ENCODE measurements at regions not wholly inside any gene's neighbourhood (a gene's known extent, or its start where the extent isn't known, plus 50 kb on each side); places are given as distances from the start of the nearest gene placed in this dataset.

- TF ChIP-seq, protein P1, sequence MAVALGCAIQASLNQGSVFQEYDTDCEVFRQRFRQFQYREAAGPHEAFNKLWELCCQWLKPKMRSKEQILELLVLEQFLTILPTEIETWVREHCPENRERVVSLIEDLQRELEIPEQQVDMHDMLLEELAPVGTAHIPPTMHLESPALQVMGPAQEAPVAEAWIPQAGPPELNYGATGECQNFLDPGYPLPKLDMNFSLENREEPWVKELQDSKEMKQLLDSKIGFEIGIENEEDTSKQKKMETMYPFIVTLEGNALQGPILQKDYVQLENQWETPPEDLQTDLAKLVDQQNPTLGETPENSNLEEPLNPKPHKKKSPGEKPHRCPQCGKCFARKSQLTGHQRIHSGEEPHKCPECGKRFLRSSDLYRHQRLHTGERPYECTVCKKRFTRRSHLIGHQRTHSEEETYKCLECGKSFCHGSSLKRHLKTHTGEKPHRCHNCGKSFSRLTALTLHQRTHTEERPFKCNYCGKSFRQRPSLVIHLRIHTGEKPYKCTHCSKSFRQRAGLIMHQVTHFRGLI (tag by site-specific recombination; IDR thresholded peaks at IDR 0.05): no peak
- TF ChIP-seq ZNF560 (tag by site-specific recombination; IDR thresholded peaks at IDR 0.05; ENCODE audit: borderline replicate concordance): no peak
- TF ChIP-seq ZNF677 (tag by site-specific recombination; IDR thresholded peaks at IDR 0.05): no peak
- TF ChIP-seq KLF7 (tag by site-specific recombination; IDR thresholded peaks at IDR 0.05; ENCODE audit: borderline replicate concordance): no peak
- no peak for TF ChIP-seq GLIS2 (tag by site-specific recombination; IDR thresholded peaks at IDR 0.05)
- TF ChIP-seq ZNF248 (tag by site-specific recombination; IDR thresholded peaks at IDR 0.05): no peak
These were observed 73.1 kb upstream of the PLCB4 start (continued) for GRCh38 chr20:8995761-8996160.

DNA sequence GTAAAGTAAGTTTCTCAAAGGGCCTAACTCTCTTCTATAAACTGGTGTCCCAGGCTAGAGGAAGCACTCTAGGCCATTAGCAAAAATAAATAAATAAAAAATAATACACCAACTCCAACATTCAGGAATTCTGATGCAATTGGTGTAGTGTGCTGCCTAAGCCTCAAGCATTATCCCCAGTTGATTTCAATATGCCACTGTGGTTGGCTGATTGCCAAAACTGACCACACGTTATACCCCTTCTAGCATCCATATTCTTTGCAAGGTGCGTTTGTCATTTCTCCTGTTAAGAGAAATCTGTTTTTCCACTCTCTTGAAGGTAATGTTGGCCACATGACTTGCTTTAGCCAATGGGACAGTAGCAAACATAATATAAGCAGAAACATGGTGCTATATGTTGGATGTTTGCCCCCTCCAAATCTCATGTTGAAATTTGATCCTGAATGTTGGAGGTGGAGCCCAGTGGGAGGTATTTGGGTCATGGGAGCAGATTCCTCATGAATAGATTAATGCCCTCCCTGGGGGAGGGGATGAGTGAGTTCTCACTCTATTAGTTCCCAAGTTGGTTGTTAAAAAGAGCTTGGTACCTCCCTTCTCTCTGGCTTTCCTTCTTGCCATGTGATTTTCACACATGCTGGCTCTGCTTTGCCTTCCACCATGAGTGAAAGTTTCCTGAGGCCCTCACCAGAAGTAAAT, 71.9 kb upstream of the PLCB4 start:
- ChIA-PET POLR2A (no interaction called here), CTCF (interaction anchor here (1.1 kb wide), 1 partner anchor 10 kb away, joined by 4 read pairs; no protein-coding TSS in a partner anchor)
- Histone ChIP-seq H3K36me3 (ENCODE audit: control insufficient read depth in 2 of 2, insufficient read depth in 1 of 2, low read length in 2 of 2) (no peaks in the 10 kb centered on the region), H3K4me3 (ENCODE audit: low read depth, low read length) (no peak overlapping the region), H3K9me3 (ENCODE audit: control insufficient read depth, insufficient read depth, low read depth, low read length) (no peaks in the 10 kb centered on the region), H3K4me1 (ENCODE audit: control insufficient read depth, insufficient read depth, low read length) (no peaks in the 10 kb centered on the region), H3K27ac (ENCODE audit: extremely low read depth, low read depth, low read length) (no peak overlapping the region)
- TF ChIP-seq ZSCAN23 (tag by site-specific recombination; IDR thresholded peaks at IDR 0.05) (no peak), GLIS1 (tag by site-specific recombination; IDR thresholded peaks at IDR 0.05) (peak; percentile 21; the same call in 1 of the 2 replicates)

DNA sequence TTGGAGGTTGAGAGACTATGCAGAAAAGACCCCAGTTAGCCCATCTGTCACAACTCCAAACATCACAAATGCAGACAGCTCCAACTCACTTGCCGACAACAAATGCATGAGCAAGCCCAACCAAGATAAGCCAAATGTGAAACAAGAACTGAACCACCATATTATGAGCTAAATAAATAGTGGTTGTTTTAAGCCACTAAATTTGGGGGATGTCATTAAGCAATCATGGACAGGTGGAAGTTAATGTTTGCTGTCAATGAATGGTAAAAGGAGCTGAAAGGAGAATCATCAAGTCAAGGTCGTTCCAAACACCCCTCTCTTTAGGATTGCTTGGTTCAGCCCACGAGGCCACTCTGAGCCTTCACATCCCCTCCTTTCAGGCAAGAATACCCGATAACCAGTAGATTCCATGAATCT, 71.2 kb upstream of the PLCB4 start:
- Histone ChIP-seq H3K4me3 (ENCODE audit: low read depth, low read length) (no peak overlapping the region), H3K4me1 (ENCODE audit: control insufficient read depth, insufficient read depth, low read length) (no peaks in the 10 kb centered on the region), H3K36me3 (ENCODE audit: control insufficient read depth in 2 of 2, insufficient read depth in 1 of 2, low read length in 2 of 2) (no peaks in the 10 kb centered on the region), H3K27ac (ENCODE audit: extremely low read depth, low read depth, low read length) (no peak overlapping the region), H3K9me3 (ENCODE audit: control insufficient read depth, insufficient read depth, low read depth, low read length) (no peaks in the 10 kb centered on the region)
- CTCF ChIA-PET: interaction anchor here (1.1 kb wide), 1 partner anchor 9 kb away, joined by 4 read pairs; no protein-coding TSS in a partner anchor
- no peak for TF ChIP-seq ZBTB44 (tag by site-specific recombination; IDR thresholded peaks at IDR 0.05)
- TF ChIP-seq, protein P1 (tag by site-specific recombination; IDR thresholded peaks at IDR 0.05): peak; percentile 47; the same call in 1 of the 2 replicates
- TF ChIP-seq, protein P2, sequence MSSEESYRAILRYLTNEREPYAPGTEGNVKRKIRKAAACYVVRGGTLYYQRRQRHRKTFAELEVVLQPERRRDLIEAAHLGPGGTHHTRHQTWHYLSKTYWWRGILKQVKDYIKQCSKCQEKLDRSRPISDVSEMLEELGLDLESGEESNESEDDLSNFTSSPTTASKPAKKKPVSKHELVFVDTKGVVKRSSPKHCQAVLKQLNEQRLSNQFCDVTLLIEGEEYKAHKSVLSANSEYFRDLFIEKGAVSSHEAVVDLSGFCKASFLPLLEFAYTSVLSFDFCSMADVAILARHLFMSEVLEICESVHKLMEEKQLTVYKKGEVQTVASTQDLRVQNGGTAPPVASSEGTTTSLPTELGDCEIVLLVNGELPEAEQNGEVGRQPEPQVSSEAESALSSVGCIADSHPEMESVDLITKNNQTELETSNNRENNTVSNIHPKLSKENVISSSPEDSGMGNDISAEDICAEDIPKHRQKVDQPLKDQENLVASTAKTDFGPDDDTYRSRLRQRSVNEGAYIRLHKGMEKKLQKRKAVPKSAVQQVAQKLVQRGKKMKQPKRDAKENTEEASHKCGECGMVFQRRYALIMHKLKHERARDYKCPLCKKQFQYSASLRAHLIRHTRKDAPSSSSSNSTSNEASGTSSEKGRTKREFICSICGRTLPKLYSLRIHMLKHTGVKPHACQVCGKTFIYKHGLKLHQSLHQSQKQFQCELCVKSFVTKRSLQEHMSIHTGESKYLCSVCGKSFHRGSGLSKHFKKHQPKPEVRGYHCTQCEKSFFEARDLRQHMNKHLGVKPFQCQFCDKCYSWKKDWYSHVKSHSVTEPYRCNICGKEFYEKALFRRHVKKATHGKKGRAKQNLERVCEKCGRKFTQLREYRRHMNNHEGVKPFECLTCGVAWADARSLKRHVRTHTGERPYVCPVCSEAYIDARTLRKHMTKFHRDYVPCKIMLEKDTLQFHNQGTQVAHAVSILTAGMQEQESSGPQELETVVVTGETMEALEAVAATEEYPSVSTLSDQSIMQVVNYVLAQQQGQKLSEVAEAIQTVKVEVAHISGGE (tag by site-specific recombination; conservative IDR thresholded peaks at IDR 0.05; ENCODE audit: low read depth): no peak
- TF ChIP-seq, protein P3, sequence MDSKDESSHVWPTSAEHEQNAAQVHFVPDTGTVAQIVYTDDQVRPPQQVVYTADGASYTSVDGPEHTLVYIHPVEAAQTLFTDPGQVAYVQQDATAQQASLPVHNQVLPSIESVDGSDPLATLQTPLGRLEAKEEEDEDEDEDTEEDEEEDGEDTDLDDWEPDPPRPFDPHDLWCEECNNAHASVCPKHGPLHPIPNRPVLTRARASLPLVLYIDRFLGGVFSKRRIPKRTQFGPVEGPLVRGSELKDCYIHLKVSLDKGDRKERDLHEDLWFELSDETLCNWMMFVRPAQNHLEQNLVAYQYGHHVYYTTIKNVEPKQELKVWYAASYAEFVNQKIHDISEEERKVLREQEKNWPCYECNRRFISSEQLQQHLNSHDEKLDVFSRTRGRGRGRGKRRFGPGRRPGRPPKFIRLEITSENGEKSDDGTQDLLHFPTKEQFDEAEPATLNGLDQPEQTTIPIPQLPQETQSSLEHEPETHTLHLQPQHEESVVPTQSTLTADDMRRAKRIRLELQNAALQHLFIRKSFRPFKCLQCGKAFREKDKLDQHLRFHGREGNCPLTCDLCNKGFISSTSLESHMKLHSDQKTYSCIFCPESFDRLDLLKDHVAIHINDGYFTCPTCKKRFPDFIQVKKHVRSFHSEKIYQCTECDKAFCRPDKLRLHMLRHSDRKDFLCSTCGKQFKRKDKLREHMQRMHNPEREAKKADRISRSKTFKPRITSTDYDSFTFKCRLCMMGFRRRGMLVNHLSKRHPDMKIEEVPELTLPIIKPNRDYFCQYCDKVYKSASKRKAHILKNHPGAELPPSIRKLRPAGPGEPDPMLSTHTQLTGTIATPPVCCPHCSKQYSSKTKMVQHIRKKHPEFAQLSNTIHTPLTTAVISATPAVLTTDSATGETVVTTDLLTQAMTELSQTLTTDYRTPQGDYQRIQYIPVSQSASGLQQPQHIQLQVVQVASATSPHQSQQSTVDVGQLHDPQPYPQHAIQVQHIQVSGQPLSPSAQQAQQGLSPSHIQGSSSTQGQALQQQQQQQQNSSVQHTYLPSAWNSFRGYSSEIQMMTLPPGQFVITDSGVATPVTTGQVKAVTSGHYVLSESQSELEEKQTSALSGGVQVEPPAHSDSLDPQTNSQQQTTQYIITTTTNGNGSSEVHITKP (tag by site-specific recombination; IDR thresholded peaks at IDR 0.05): peak; percentile 73
- no peak for TF ChIP-seq TRIM28 (IDR thresholded peaks at IDR 0.05; ENCODE audit: borderline replicate concordance, low read length)
- POLR2A ChIA-PET: no interaction called here

Data from HEK293 (cell line).